Caki2 (cell line): ENCODE measurements at regions not wholly inside any gene's neighbourhood (a gene's known extent, or its start where the extent isn't known, plus 50 kb on each side); places are given as distances from the start of the nearest gene placed in this dataset.
"Not testable (repeated sequence)": the region's sequence is repeated elsewhere in the genome, so short reads cannot be mapped to it uniquely, and the experiment has no call there.

Experiments
- DNase-seq: peaks from one replicate; pipeline ENCODE4 v3.0.0-alpha.2; 2015; ENCODE audit warnings: low read depth
- in situ Hi-C: cut with HindIII; loops from 2 replicates; pipeline ENCODE4 v1.10.0; 2016; ENCODE audit warnings: low sequenced_read_pairs, low pct_unique_long_range_greater_than_20kb, mixed read lengths

DNA sequence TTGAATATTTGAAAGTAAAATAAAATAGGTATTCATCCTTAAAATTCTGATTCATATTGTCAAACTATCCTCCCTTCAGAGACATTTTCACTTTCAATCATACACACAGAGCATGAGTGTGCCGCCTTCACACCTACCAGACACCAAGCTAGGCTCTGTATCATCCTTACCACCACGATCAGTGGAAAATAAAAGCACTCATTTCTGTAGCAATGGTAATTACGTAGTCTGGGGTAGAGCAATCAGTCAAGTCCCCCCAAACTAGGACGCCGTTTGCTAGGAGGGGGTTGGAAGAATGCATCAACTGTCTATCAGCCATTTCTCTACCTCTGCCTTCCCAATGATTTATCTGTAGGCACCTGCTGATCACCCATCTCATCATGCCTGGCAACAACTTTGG, 84.6 kb upstream of the GRIN2A start:
- no peak for DNase-seq
- in situ Hi-C loops, result no loop called here

DNA sequence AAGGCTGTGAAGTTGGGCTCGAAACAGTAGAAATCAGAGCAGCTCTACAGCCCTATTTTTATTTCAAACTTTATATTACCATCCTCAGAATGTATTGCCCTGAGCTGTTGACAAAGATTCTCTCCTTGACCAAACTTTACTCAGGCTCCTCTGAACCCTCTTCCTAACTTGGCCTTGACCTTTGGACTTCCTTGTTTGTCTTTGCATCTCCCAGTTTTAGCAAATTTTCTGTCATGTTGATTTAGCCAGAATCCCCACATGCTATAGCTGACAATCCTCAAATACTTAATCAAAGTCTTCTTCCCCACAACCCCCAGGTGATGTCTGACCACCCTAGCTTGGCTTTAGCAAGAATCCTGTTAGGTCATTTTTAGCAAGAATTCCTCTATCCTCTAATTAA, 87.4 kb upstream of the GRIN2A start:
- in situ Hi-C loops, result no loop called here
- DNase-seq, result no peak

DNA sequence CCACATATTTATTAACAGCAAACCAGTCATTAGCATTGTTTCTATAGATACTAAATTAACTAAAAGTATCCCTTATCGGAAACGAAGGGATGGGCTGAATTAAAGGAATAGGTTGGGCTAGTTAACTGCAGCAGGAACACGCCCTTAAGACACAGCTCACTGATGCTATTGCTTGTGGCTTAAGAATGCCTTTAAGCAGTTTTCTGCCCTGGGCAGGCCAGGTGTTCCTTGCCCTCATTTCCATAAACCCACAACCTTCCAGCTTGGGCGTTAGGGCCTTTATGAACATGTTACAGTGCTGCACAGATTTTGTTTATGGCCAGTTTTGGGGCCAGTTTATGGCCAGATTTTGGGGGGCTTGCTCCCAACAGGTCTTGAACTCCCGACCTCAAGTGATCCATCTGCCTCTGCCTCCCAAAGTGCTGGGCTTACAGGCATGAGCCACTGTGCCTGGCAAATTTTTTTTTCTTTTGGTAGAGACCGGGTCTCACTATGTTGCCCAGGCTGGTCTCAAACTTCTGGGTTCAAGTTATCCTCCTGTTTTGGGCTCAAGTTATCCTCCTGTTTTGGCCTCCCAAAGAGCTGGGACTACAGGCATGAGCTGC, 90.1 kb upstream of the GRIN2A start:
- in situ Hi-C loops, DNase-seq: not testable (repeated sequence)

DNA sequence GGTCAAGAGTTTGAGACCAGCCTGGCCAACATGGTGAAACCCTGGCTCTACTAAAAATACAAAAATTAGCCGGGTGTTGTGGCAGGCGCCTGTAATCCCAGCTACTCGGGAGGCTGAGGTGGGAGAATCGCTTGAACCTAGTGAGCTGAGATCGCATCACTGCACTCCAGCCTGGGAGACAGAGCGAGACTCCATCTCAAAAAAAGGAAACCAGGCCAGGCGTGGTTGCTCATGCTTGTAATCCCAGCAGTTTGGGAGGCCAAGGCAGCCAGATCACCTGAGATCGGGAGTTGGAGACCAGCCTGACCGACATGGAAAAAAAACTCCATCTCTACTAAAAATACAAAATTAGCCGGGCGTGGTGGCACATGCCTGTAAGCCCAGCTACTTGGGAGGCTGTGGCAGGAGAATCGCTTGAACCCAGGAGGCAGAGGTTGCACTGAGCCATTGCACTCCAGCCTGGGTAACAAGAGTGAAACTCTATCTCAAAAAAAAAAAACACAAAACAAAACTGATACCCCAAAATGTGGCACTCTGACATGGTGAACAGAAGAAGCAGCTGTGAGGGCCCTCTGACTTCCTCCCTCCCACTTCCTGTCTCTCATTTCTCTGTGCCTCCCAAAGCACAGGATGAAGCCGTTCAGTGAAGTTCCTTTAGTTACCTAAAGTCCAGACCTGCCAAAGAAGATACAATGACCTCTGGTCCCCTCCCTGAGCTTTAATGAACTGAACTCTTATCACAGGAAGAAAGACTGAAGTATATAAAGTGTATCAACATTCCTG, 93.2 kb upstream of the GRIN2A start:
- DNase-seq, in situ Hi-C loops: not testable (repeated sequence)

DNA sequence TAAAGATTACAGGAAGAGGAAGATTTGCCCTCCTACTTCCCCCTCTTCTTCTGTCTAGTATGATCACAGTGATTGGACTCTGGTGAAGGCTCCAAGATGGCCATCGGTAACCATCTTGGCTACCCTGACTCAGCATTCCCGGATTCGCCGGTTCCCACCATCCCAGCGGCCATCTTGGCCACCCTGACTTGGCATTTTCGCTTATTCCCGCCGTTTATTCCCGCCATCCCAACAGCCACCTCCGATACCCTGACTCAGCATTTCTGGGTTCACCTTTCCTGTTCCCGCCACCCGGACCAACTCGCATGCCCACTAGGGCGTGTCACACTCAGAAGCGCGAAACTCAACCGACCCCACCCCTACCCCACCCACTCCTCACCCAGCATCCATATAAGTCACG, 95.4 kb upstream of the GRIN2A start:
- in situ Hi-C loops, result no loop called here
- no peak for DNase-seq

DNA sequence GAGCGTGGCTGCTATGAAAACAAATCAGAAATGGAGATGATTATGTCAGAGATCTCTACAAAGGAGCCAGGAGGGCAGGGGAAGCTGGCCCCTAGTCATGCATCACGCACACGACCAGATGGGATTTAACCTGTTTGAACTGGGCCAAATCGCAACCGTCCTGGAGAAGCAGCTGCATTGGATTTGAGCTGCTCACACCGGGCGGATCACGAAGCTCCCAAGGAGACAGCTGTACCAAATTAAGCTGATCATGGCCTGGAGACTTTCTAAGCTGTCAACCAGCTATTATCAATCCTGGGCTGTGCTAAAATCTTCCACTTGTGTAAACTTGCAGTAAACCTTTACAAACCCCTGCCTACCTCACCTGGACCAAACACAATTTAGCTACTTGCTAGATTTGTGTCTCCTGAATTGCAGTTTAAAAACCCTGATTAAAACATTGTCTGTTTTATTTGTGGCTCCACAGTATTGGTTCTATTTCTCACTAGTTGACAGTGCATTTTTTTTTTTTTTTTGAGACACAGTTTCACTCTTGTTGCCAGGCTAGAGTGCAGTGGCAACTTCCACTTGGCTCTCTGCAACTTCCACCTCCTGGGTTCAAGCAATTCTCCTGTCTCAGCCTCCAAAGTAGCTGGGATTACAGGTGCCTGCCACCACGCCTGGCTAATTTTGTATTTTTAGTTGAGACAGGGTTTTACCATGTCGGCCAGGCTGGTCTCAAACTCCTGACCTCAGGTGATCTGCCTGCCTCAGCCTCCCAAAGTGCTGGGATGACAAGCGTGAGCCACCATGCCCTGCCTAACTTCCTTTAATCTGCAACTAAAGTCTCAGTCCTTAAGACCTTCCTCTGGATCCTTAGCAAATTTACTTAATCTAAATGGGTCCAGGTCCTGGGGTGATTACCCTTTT, 98.3 kb upstream of the GRIN2A start:
- in situ Hi-C loops, result no loop called here

DNA sequence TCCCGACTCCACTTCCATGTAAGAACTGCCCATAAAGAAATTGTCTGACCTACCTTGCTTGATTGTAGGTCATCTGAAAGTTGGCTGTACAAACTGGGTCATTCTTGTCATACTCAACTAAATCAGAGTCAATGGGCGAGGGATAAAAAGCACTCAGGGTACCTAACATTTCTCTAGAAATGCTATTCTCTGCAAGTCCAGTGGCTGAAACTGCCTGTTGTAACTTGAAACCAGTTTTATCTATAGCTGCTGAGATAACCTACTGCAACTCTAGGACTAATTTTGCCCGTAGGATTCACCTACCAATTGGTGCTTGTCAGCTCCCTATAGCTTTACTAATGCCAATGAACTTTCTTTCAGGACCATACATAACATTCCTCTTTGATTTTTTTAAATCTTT, 100.1 kb upstream of the GRIN2A start:
- DNase-seq, result no peak
- in situ Hi-C loops, result no loop called here

More for the DNA sequence above, 98.3 kb upstream of the GRIN2A start:
- no peak for DNase-seq

DNA sequence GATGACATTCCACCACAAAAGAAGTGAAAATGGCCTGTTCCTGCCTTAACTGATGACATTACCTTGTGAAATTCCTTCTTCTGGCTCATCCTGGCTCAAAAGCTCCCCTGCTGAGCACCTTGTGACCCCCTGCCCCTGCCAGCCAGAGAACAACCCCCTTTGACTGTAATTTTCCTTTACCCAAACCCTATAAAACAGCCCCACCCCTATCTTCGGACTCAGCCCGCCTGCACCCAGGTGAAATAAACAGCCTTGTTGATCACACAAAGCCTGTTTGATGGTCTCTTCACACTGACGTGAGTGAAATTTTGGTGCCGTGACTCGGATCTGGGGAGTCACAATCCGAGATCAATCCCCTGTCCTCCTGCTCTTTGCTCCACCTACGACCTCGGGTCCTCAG, 101.0 kb upstream of the GRIN2A start:
- DNase-seq, in situ Hi-C loops: not testable (repeated sequence)

DNA sequence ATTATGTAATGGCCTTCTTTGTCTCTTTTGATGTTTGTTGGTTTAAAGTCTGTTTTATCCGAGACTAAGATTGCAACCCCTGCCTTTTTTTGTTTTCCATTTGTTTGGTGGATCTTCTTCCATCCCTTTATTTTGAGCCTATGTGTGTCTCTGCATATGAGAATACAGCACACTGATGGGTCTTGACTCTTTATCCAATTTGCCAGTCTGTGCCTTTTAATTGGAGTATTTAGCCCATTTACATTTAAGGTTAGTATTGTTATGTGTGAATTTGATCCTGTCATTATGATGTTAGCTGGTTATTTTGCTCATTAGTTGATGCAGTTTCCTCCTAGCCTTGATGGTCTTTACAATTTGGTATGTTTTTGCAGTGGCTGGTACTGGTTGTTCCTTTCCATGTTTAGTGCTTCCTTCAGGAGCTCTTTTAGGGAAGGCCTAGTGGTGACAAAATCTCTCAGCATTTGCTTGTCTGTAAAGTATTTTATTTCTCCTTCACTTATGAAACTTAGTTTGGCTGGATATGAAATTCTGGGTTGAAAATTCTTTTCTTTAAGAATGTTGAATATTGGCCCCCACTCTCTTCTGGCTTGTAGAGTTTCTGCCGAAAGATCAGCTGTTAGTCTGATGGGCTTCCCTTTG, 95.3 kb upstream of the ATF7IP2 start:
- in situ Hi-C loops, result not testable (repeated sequence)

DNA sequence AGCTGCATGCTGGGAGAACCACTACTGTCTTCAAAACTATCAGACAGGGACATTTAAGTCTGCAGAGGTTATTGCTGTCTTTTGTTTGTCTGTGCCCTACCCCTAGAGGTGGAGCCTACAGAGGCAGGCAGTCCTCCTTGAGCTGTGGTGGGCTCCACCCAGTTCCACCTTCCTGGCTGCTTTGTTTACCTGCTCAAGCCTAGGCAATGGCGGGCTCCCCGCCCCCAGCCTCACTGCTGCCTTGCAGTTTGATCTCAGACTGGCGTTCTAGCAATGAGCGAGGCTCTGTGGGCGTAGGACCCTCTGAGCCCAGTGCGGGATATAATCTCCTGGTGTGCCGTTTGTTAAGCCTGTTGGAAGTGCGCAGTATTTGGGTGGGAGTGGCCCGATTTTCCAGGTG, 93.7 kb upstream of the ATF7IP2 start:
- DNase-seq, in situ Hi-C loops: not testable (repeated sequence)

More for the DNA sequence above, 95.3 kb upstream of the ATF7IP2 start:
- not testable (repeated sequence) for DNase-seq

DNA sequence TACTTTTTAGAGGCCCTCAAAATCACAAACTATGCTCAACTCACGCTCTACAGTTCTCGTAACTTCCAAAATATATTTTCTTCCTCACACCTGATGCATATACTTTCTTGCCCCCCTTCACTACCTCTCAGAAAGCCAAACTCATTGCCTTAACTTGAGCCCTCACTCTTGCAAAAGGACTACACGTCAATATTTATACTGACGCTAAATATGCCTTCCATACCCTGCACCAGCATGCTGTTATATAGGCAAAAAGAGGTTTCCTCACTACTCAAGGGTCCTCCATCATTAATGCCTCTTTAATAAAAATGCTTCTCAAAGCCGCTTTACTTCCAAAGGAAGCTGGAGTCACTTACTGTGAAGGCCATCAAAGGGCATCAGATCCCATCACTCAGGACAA, 92.9 kb upstream of the ATF7IP2 start:
- in situ Hi-C loops, DNase-seq: not testable (repeated sequence)

DNA sequence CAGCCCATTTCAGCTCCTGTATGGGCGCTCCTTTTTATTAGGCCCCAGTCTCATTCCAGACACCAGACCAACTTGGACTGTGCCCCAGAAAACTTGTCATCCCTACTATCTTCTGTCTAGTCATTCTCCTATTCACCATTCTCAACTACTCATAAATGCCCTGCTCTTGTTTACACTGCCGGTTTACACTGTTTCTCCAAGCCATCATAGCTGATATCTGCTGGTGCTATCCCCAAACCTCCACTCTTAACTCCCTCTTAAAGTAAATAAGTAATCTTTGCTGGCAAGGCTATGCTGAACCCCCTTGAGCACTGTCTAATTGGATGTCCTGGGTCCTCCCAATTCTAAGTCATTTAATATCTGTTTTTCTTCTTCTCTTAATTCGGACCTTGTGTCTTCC, 91.7 kb upstream of the ATF7IP2 start:
- in situ Hi-C loops, DNase-seq: not testable (repeated sequence)

DNA sequence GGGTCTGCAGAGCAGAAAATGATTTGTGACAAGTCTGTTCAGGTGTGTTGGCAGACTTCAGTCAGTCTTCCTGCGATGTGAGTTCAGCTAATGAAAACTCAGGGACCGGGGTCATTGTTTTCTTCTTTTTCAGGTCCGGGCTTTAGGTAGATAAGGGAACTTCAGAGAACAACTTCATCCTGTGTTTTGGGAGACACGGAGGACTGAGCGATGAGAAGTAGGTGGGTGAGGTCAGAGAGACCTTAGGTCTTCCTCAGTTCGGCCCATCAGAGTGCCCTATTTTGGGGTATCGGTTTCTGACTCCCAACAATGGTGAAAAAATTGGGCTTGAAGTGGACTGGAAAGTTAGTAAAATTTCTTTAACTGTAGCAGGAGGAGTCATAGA, 88.9 kb upstream of the ATF7IP2 start:
- in situ Hi-C loops, result no loop called here
- DNase-seq, result no peak

DNA sequence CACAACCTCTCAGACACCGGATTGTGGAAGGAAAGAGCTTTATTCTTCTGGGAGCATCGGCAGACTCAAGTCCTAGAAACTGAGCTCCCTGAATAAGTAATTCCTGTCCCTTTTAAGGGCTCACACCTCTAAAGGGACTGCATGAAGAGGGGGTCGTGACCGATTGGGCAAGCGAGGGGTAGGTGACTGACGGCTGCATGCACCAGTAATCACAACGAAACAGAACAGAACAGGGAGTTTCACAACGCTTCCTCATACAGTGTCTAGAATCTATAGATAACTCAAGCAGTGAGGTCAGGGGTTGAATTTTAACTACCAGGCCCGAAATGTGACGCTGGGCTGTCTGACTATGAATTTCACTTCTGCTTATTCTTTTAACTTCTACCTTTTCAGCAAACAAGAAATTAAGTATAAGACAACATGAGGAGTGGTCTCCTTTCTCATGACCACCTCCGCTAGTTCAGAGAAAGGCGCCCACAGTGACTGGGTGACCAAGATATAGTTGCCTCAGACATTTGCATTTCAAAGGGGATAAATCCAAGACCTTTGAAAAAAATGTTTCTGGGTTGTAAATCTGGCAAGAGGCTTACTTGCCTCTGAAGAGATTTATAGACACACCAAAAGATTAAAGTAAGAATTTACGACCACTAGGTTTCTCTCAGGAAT, 88.4 kb upstream of the ATF7IP2 start:
- in situ Hi-C loops, result no loop called here
- DNase-seq, result peak; percentile 23

DNA sequence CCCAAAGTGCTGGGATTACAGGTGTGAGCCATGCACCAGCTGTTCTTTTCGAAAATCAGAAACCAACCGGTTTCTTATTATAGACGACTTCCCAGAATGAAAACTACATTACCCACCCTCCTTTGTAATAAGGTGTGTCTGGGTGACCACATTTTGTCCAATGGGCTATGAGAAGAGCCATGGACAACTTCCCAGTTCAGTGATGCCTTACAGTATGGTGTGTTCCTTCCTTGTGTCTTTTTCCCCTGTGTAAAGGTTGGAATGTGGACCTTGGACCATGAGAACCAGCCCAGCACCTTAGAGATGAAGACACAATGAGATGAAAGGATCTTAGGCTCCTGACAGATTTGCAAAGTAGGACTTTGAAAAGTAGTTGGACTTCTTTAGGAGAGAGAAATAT, 85.0 kb upstream of the ATF7IP2 start:
- in situ Hi-C loops, result no loop called here
- DNase-seq, result peak; percentile 46

DNA sequence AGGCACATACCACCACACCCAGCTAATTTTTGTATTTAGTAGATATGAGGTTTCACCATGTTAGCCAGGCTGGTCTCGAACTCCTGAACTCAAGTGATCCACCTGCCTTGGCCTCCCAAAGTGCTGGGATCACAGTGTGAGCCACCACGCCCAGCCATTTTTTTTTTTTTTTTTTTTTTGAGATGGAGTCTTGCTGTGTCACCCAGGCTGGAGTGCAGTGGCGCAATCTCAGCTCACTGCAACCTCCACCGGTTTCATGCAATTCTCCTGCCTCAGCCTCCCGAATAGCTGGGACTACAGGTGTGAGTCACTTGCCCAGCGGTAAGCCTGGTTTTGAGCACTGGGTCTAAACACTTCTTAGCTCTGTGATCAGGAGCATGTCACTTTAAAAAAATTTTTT, 84.3 kb upstream of the ATF7IP2 start:
- DNase-seq, in situ Hi-C loops: not testable (repeated sequence)

DNA sequence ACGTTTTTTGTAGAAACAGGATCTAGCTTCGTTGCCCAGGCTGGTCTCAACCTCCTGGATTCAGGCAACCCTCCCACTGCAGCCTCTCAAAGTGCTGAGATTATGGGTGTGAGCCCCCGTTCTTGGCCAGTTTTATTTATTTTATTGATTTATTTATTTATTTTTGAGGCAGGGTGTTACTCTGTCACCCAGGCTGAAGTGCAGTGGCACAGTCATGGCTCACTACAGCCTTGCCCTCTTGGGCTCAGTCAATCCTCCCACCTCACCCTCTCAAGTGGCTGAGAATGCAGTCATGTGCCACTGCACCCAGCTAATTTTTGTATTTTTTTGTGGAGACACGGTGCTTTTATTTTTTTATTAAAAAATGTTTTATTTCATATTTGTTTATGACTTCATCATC, 79.9 kb upstream of the ATF7IP2 start:
- no peak for DNase-seq
- in situ Hi-C loops, result no loop called here
